Stimulated activated CD4-positive, alpha-beta T cell treated with anti-CD3 and anti-CD28 coated beads, Interleukin-12 subunit alpha, Interleukin-12 subunit beta, amount 100 ng/mL, for 4 hours (primary cell): ENCODE measurements at regions not wholly inside any gene's neighbourhood (a gene's known extent, or its start where the extent isn't known, plus 50 kb on each side); places are given as distances from the start of the nearest gene placed in this dataset.
"Not testable (repeated sequence)": the region's sequence is repeated elsewhere in the genome, so short reads cannot be mapped to it uniquely, and the experiment has no call there.

ENCODE experiments used
- DNase-seq: peaks from one replicate; pipeline ENCODE4 v3.0.0-alpha.2; 2020

DNA sequence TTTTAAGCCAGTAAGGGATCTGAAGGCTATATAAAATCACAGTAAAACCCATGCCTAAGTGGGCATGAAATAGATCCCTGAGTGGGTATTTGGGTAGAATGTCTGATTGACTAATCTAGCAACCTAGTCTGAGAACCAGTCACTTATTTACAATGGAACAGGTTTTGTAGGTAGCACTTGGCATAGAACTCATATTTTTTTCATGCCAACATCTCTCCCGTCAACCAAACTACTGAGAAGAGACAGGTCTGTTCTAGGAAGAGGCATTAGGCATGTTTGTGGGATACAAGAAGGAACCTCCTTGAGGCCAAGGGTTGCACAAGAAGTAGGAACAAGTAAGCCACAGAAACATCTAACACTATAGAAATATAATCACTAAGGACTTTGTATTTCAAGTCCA is 840.4 kb upstream of the TENM4 start:
- DNase-seq: no peak

DNA sequence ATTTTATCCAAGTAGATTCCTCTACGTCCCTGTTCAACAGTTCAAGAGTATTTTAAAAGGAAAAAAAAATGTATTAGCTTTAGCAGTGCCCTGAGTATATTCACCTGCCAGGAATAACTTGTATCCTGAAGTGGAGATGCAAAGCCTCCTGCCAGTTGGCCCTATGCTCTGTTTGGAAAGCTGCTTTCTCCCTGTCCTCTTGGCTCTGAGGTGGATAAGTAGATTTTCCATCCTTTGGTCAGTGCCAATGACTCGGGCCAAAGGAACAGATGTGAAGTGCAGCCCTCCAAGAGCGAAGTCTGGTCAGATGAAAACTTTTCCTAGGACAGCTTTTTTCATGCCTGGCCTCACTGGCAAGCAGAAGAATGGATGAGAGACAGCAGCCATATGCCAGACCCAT is 839.9 kb upstream of the TENM4 start:
- DNase-seq: no peak

DNA sequence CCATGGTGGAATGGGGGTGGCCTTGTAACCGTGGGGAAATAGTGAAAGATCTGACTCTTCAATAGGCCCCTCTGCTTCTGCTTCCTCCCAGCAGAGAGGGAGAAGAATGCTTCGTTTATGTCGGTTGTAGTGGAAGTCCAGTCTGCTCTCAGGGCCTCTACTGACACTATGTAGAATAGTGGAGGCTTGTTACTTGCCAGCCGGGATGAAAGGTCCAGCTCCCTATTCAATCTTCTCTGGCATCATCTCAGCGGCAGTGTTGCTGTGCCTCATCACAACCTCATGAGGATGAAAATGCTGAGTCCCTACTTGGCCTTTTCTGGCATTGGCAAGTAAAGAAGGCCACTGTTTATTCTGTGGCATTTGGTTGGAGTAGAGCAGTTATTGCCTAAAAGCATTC is 820.9 kb upstream of the TENM4 start:
- DNase-seq: no peak

DNA sequence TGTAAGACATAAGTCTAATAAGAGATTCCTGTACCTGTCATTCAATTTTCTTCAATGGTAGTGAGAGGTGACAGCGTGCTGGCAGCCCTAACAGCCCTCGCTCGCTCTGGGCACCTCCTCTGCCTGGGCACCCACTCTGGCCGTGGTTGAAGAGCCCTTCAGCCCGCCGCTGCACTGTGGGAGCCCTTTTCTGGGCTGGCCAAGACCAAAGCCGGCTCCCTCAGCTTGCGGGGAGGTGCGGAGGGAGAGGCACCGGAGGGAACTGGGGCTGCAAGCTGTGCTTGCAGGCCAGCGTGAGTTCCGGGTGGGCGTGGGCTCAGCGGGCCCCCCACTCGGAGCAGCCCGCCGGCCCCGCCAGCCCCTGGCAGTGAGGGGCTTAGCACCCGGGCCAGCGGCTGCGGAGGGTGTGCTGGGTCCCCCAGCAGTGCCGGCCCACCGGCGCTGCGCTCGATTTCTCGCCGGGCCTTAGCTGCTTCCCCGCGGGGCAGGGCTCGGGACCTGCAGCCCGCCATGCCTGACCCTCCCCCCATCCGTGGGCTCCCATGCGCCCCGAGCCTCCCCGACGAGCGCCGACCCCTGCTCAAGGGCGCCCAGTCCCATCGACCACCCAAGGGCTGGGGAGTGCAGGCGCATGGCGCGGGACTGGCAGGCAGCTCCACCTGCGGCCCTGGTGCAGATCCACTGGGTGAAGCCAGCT is 816.6 kb upstream of the TENM4 start:
- DNase-seq: not testable (repeated sequence)

DNA sequence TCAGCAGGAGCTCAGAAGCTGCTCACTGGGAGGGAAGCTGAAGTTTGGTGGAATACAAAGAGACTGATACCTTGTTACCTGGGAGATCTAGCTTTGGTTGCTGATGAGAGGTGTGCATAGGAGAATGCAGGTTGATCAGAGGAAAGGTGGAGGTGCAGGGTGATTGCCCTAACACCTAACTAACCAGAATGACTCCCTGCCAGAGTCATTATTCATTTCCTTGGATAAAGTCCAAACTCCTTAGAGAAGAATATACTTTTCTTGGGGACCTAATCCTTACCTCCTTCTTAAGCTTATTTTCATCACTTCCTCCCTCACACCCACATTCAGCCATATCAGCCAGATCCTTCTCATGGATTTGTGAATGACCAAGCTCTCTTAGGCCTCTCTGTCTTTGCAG is 814.2 kb upstream of the TENM4 start:
- no peak for DNase-seq

DNA sequence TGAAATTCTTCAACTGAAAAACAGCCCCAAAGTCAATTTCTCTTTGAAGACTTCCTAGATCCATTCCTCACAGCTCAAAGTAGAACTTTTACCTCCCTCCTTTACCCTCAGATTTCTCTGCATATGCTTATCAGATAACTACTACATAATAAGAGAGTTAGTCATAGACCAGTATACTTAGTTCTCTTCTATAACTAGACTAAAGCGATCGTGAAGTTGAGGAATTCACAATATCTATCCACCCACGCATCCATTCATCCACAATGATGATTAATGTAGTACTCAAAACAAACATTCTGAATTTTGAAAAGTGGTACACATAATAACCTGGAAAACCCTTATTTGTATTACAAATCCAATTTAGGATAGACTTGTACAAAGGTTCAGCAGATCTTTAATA is 800.9 kb upstream of the TENM4 start:
- no peak for DNase-seq

DNA sequence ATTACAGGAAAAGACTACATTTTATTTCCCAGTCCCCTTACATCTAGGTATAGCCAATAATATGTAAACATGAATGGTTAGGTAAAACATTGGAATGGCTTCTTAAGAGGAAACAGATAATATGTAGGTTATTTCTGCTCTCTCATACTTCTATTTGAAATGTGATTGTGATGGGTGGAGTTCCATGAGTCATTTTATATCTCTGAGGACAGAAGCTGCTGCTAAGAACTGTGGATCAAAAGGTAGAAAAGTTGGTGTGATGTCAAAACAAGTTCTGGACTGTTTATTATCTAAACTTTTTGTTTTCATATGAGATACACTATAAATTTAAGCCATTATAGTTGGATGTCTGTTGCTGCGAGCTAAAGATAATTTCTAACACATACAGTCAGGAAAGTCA is 799.4 kb upstream of the TENM4 start:
- no peak for DNase-seq

DNA sequence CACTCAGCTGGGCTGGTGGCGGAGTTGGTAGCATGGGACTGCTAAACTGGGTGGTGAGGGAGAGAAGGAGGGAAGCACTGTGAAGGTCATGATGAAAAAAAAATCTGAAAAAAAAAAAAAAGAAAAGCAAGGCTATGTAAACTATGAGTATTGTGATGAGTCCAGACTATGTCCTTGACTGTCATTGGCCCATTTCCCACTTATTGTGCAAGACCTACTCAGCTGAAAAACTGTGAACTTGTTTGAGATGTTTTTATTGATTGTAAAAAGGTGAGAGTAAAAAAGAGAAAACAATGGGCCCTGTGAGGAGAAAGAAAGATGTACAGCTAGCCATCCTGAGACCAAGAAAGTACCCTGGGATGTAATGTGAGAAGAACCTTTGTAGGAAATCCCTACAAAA is 798.4 kb upstream of the TENM4 start:
- DNase-seq: no peak

DNA sequence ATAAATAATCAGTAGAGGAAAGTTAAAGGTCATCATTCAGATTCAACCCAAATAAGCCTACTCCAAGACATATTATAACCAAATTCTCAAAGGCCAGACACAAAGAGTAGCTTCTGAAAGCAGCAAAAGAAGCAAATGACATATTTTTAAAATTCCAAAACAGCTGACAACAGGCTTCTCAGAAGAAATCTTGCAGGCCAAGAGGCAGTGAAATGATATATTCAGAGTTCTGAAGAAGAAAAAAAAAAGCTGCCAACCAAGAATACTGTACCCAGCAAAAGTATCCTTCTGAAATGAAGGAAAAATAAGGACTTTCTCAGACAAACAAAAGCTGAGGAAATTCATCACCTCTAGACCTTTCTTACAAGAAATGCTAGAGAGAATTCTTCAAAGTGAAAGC is 787.1 kb upstream of the TENM4 start:
- no peak for DNase-seq

DNA sequence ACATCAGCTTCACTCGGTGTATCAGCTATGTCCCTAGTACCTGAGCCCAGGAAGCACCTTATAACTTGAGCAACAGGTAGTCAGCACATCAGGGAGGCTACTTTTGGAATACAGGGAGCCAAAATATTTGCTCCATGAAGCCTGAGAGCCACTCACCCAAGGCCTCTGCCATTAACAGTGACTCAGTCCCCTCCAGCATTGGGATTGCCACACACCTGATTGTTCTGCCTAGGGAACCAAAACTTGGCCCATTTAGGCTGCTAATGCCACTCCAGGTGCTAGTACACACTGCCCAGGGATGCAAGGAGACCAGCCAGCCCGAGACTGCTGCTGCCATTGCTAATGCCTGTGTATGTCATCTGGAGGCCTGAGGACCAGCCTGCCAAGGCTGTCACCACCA is 773.6 kb upstream of the TENM4 start:
- DNase-seq: no peak

DNA sequence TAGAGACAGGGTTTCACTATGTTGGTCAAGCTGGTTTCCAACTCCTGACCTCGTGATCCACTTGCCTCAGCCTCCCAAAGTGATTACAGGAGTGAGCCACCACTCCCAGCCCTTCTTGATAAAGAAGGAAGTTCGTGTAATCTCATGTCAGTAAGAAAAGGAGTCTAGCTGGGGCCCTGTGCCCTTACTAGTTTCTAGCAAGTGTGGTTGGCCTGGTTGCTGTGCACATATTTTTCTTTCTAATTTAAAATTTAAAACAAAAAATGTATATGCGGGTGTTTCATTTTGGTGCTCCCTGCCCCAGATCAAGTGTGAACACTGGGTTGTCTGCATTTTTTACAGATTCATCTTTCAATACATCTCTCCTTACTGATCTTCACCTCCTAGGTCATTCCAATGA is 770.8 kb upstream of the TENM4 start:
- DNase-seq: no peak

DNA sequence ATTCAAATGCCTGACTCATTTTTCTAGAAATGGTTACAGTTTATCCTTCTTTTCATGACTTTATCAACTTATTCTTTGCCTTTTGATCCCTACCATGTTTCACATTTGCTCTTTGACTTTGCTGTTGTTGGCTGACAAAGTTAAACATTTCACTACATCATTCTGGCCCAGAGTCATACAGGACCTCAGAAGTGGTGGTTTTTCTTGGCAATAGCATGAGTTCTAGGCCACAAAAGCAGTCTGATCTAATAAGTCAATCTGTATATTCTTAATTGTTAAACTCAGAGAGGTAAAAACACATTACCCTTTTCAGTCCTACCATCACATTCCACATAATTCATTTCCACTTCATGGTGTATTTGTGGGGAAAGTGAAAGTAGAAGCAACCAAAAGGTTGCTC is 763.2 kb upstream of the TENM4 start:
- DNase-seq: no peak

DNA sequence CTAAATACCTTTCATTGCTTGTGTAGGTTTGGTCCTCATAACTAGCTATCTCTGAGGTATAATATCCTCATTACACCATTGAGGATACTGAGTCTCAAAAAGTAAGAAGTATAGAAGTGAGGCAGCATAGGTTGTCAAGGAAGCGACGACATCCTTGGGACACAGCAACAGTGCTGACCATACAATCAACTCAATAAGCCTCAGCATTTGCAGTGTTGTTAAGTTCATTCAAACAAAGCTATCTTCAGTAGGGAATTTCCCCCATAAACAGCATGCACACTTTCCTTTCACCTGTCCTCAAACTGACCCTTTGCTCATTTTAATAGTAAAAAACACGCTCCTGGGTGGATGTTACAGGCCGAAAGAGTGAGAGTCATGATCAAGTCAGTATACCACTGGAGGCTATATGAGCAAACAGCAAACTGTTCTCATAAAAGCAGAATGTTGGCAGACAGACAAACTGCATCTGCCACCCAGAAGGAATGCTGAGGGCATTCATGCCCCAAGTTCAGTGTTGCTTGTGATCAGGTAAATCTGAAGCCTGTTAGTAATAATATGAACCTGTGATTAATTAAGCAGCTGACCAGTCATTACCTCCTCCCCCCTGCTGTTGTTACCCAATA is 756.2 kb upstream of the TENM4 start:
- DNase-seq: no peak

DNA sequence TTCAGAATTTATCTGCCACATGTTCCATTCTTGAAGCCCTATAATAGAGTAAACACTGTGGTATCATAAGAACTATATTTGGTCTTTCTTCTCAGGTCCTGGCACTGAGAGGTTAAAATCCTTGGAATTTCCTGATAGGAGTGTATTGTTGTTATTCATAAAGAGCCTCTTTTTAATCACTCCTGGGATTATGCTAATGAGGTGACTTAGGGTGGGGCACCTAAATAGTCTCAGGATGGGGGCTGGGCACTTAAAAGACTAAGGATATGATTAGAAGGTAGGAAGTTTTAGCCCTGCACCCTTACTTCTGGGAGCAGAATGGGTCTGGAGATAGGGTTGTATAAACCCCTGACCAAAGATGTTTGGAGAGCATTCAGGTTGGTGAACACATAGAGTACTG is 755.2 kb upstream of the TENM4 start:
- DNase-seq: no peak

DNA sequence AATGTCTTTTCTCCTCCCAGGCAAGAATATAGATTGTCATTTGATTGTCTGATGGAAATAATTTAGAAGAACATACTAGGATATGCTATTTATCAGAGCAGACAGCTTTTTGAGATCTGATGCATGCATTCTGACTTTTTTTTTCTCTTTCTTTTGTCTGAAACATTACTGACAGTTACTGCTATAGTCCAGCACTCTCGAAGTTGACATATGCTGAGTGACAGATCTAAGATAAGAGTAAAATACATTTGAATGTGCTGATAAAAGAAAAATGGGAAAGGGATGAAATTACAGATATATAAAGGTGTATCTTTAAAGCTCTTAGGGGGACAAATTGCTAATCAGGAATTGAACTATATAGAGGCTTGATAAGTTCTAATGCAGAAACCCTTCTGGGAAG is 753.8 kb upstream of the TENM4 start:
- DNase-seq: no peak

DNA sequence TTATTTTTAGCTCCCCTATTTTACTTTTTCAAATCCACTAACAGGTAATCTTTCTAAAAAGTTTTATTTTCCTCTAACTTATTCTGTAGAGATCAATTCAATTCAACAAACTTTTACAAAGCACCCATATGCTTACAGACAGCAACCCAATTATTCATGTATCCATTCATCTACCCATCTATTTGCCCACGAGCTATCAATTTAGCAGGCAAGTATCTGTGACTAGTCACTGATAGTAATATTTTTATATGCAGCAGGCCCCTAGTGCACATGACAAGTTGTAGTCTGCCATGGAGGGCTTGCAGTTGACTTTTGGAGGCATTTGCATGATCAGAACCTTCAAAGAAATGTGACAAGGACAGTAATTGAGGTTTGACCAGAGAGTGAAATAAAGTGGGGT is 753.2 kb upstream of the TENM4 start:
- no peak for DNase-seq

DNA sequence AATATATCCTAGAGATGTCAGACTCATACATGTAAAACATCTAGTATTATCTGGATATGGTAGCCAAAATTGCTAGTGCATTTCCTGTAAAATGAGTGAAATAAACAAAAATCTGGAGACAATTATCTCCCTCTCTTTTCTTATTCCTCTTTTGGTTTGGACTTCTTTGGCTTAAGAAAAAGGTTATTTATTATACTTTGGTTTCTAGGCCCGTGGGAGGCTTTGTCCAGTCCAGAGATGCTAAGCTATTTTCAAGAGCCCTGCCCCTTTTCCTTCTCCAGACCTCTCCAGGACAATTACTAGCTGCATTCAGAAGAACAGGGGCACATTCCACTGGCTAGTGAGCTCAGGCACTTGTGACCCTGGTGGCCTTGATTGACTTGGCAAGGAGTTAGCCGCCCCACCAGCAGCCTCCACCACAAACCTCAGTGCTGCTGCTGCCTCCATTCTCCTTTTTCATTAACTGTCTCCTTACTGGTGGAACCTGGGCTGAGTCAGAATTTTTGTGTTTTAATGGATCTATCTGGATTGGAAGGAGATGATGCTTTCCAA is 747.3 kb upstream of the TENM4 start:
- DNase-seq: no peak

DNA sequence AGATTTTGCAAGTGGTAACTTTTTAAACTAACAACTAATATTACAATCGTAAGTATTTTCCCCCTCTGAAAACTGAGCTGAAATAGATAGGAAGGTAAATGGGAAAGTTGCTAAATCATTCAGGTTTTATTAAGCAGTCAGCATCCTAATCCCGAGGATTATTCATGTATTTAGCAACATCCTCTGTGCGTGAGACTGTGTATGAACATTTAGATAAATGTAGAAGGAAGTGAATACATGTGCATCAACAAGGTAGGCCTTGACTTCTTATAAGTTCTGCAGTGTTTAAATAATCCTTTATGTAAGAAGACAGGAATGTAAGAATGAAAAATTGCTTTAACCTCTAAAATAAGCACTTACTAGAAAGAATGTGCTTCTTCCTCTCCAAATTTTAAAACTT is 745.9 kb upstream of the TENM4 start:
- DNase-seq: no peak

DNA sequence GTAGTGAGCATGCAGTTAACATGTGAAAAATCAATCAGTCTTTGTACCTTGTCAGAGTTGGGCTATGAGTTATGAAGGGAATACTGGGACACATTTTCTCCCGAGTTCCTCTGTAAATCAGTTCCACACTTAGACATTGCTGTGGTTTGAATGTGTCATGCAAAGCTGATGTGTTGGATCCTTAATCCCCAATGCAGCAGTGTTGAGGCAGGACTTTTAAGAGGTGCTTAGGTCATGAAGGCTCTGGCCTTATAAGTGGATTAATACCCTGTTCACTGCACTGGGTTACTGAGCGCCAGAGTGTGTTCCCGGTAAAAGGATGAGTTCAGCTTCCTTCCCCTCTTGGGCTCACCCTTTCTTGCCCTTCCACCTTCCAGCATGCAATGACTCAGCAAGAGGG is 742.1 kb upstream of the TENM4 start:
- no peak for DNase-seq

DNA sequence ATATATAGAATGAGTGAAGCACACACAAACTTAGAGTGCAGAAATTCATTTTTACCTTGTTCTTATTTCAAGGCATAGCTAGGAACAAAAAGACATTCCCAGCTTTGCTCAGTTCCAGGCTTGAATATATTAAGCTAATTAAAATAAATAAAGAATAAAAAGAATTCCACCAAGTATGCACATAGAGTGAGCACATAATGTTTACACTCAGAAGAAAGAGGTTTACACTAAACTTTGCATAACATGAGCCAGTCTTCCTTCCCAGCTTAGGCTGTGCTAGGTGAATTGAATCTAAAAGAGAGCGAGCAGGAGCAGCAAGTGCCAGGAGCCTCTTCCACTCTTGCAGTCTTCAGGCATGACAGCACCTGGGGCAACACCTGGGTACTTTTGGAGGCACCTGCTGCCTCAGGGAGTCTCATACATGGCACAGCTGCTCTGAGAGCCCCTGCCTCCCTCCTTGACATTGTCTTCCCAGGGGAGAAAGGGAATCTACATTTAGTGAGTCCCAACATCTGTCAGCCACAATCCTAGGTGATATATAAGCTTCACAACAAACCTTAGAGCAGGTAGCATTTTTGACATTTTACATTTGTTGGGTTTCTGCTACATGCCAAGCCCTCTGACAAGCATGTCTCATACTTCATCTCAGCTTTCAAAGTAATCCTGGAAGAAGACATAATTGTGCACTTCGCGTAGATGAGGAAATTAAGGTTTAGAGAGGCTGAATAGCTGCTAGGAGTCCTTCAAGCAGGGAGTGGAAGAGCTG is 732.7 kb upstream of the TENM4 start:
- DNase-seq: no peak

DNA sequence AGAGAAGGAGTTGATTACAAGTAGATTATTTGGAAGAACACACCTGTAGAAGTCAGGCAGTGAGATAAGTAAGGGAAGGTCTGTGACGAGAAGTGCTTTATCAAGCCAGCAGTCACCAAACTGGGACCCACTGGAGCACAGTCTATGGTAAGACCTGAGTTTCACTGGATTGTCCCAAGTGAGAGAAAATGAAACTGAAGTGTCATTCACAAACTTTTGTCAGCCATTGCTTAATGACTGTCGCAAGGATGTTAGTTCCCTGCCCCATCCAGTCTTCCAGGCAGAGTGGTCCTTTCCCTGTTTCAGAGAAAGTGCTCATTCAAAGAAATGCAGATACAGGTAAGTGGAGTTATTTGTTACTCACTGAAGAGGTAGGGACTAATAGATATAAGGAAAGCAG is 728.0 kb upstream of the TENM4 start:
- DNase-seq: no peak

DNA sequence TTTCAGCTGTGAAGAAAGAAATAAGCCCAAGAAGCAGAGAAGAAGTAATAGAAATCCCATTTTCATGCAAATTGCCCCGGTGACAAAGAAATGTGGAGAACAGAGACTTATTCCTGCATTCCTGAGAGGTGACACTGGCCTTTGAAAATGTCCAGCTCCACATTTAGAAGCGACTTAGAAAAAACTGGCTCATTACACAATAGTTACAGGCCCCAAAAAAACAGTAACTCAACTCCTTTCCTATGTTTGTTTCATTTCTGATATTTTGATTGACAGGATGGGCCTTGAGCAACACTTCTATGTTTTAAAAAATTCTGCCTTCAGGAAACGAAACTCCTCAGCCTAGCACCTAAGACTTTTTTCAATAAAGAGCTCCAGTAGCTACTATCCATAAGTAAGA is 726.9 kb upstream of the TENM4 start:
- no peak for DNase-seq

DNA sequence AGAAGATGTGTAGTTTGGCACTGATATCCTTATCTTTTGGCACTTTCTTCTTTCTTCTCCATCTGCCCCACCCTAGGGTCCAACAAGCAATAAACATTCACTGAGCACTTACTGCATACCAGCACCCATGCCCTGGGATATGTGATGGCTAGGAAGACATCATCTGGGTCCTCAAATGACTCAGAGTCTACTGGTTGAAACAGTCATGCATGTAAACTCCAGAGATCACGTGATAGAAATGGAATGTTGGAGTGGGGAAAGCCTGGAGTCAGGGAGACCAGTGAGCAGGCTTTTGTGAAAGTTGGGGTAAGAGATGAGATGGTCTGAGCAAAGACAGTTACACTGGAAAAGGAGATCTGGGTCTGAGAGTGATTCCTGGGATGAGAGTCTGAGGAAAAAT is 724.9 kb upstream of the TENM4 start:
- no peak for DNase-seq

DNA sequence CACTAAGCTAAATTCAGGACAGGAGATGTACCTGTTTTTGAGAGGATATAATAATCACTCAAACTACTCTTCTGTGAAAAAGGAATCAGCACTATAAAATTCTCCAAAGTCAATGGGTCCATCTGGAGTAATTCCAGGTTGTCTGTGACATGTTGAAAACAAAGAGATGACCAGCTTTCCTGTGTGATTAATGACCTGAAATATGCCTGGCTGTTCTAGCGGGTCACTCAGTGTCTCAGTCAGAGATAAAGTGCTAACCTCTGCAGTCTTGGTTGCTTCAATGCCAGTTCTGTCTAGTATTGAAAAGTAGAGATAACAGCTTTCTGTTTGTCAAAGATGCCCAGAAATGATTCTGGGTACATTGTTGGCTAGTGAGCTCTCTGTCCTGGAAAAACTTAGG is 722.6 kb upstream of the TENM4 start:
- DNase-seq: no peak
